Body of pancreas (tissue), 4 donors: ENCODE measurements at regions not wholly inside any gene's neighbourhood (a gene's known extent, or its start where the extent isn't known, plus 50 kb on each side); places are given as distances from the start of the nearest gene placed in this dataset.

Experiments
- ATAC-seq: fragments of 150-250 bp; one replicate; pipeline ENCODE4 v1.9.1; 2016
- DNase-seq, 4 donors: peaks; one replicate each; pipeline ENCODE4 v3.0.0-alpha.2; 2019
- H3K27ac ChIP-seq, 4 donors: fragments of 200-600 bp; sonication (generic); 1 replicate in 3 of 4; 2 replicates in 1 of 4; pipeline versions ENCODE4 v1.5.1 to v1.6.1; 2016 to 2019; ENCODE audit warnings: mild to moderate bottlenecking in 1 of 4, mixed read lengths in 1 of 4, moderate library complexity in 1 of 4
- H3K27me3 ChIP-seq, 2 donors: fragments of 200-600 bp; sonication (generic); one replicate each; pipeline ENCODE4 v1.6.0; 2016; ENCODE audit warnings: mild to moderate bottlenecking in 1 of 2
- H3K36me3 ChIP-seq, 2 donors: fragments of 200-600 bp; sonication (generic); replicated peaks in 1 of 2; 2 replicates each; pipeline ENCODE4 v1.5.1; 2016; ENCODE audit warnings: low read depth in 2 of 2; ENCODE audit not compliant: insufficient read depth in 1 of 2
- H3K4me1 ChIP-seq: fragments of 200-600 bp; sonication (generic); one replicate; pipeline ENCODE4 v1.6.0; 2016
- H3K4me3 ChIP-seq, 2 donors: fragments of 200-600 bp; sonication (generic); 1 replicate in 1 of 2; 2 replicates in 1 of 2; pipeline ENCODE4 v1.5.1; 2016 to 2019
- H3K9me3 ChIP-seq, 3 donors: fragments of 200-600 bp; sonication (generic); 1 replicate in 2 of 3; 2 replicates in 1 of 3; pipeline ENCODE4 v1.5.1; 2016
- POLR2A ChIP-seq, 3 donors: fragments of 450-650 bp; IDR thresholded peaks; one replicate each; pipeline ENCODE4 v1.6.1; 2016; ENCODE audit warnings: antibody characterized with exemption in 3 of 3, mild to moderate bottlenecking in 2 of 3
- WGBS, 2 donors: methylation state at CpG; one replicate each; pipeline ENCODE4 v1.1.5; 2017; 5-methylcytosine and 5-hydroxymethylcytosine counted together
- intact Hi-C: fragments of 100-400 bp; cut with DNase I; formaldehyde crosslinking; loops from one replicate; pipeline ENCODE4 v1.15.1; 2023
- TF ChIP-seq, protein P1 (sequence below), 7 experiments: fragments of 450-650 bp in 4 of 7; fragments of 200-600 bp in 3 of 7; sonication (generic) in 3 of 7; IDR thresholded peaks; one replicate each; pipeline ENCODE4 v1.5.1; 2016 to 2019; ENCODE audit warnings: antibody characterized with exemption in 7 of 7

DNA sequence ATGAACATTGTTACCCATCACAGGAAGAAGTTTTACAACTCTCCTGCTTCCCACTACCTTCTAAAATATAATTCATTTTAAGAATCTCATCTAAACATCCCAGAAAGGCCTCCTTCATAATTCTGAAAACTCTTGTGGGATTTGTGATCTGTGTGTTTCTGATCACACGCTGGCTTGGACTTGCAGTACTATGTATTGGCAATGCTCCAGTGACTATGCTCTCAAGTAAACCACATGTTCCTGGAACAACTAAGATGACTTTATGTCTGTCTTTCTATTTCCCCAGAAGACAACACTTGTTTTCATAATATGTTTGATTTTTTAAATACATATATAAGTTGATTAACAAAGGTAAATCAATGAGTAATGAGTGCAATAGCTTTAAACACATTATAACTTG lies 376.6 kb upstream of the NETO1 start:
- DNase-seq: no peak

DNA sequence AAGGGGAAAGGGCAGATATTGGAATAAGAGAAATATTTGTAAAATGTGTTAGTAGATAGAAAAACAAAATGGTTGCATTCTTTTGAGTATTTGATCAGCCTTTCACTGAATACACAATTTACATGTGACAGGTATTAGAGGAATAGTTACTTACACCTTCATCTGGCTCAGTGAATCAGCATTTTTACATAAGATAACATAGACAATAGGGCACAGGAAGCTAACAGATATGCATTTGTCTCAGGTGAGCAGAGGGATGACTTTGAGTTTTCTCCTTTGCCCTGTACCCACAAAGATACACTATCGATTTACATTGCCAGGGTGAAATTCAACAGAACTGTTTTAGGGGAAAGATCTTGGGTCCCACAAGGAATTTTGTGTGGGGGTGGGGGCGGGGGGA lies 373.1 kb upstream of the NETO1 start:
- TF ChIP-seq POLR2A (IDR thresholded peaks at IDR 0.05): no peak
- TF ChIP-seq, protein P1, sequence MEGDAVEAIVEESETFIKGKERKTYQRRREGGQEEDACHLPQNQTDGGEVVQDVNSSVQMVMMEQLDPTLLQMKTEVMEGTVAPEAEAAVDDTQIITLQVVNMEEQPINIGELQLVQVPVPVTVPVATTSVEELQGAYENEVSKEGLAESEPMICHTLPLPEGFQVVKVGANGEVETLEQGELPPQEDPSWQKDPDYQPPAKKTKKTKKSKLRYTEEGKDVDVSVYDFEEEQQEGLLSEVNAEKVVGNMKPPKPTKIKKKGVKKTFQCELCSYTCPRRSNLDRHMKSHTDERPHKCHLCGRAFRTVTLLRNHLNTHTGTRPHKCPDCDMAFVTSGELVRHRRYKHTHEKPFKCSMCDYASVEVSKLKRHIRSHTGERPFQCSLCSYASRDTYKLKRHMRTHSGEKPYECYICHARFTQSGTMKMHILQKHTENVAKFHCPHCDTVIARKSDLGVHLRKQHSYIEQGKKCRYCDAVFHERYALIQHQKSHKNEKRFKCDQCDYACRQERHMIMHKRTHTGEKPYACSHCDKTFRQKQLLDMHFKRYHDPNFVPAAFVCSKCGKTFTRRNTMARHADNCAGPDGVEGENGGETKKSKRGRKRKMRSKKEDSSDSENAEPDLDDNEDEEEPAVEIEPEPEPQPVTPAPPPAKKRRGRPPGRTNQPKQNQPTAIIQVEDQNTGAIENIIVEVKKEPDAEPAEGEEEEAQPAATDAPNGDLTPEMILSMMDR (IDR thresholded peaks at IDR 0.05): no peak
- no peaks in the 10 kb centered on the region for H3K36me3 ChIP-seq
- WGBS, 2 donors: 46 to 60% methylated on average over 2 of the region's 2 CpGs
- H3K27ac ChIP-seq: no peak overlapping the region
- H3K4me3 ChIP-seq: no peak overlapping the region
- ATAC-seq (no peak), DNase-seq (no peak)
- H3K27me3 ChIP-seq: no peaks in the 10 kb centered on the region
- H3K9me3 ChIP-seq: no peaks in the 10 kb centered on the region
- H3K4me1 ChIP-seq: no peaks in the 10 kb centered on the region
- intact Hi-C loops: no loop called here

More for the DNA sequence above, 376.6 kb upstream of the NETO1 start:
- 53 to 81% methylated on average over 1 of the region's 1 CpG for WGBS, 2 donors
- no peak for ATAC-seq
- intact Hi-C loops: no loop called here
- Histone ChIP-seq H3K27me3 (no peaks in the 10 kb centered on the region), H3K27ac (no peak overlapping the region), H3K36me3 (no peaks in the 10 kb centered on the region), H3K4me3 (no peak overlapping the region), H3K9me3 (no peaks in the 10 kb centered on the region), H3K4me1 (no peaks in the 10 kb centered on the region)
- no peak for TF ChIP-seq POLR2A (IDR thresholded peaks at IDR 0.05)
- TF ChIP-seq, protein P1 (IDR thresholded peaks at IDR 0.05): no peak

DNA sequence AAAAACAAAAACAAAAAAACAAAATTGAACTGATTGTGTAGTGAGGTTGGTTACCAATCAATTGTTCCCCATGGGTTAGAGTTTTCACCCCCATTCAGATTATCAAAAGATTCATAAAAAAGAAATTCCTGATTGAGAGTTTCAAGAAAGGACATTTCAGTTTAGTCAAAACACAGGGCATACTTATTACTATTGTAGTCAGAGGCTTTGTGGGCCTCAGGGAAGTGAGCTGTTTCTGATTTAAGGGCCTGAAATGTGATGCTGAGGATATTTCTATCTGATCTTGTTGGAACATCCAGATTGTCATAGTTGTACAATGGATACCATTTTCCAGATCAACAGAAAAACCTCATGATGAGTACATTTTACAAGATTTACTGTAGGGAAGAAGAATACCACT lies 368.1 kb upstream of the NETO1 start:
- Histone ChIP-seq H3K36me3 (no peaks in the 10 kb centered on the region), H3K4me1 (no peaks in the 10 kb centered on the region), H3K27ac (no peak overlapping the region), H3K9me3 (no peaks in the 10 kb centered on the region), H3K27me3 (no peaks in the 10 kb centered on the region), H3K4me3 (no peak overlapping the region)
- intact Hi-C loops: no loop called here
- DNase-seq (no peak), ATAC-seq (no peak)
- no peak for TF ChIP-seq POLR2A (IDR thresholded peaks at IDR 0.05)
- TF ChIP-seq, protein P1 (IDR thresholded peaks at IDR 0.05): no peak

- Histone ChIP-seq H3K36me3 (no peaks in the 10 kb centered on the region), H3K9me3 (no peaks in the 10 kb centered on the region), H3K27me3 (no peaks in the 10 kb centered on the region), H3K4me3 (no peak overlapping the region), H3K4me1 (no peaks in the 10 kb centered on the region), H3K27ac (no peak overlapping the region)
- ATAC-seq: no peak
- WGBS, 2 donors: 67 to 71% methylated on average over 8 of the region's 8 CpGs
- intact Hi-C loops: no loop called here
- no peak for DNase-seq
- TF ChIP-seq, protein P1 (IDR thresholded peaks at IDR 0.05): no peak
- no peak for TF ChIP-seq POLR2A (IDR thresholded peaks at IDR 0.05)
Measured at GRCh38 chr18:73235491-73235890, 367.7 kb upstream of the NETO1 start.

GRCh38 chr18:73232933-73233332 lies 365.1 kb upstream of the NETO1 start:
- no peak overlapping the region for H3K4me3 ChIP-seq
- intact Hi-C loops: no loop called here
- H3K36me3 ChIP-seq: no peaks in the 10 kb centered on the region
- H3K27ac ChIP-seq: no peak overlapping the region
- no peaks in the 10 kb centered on the region for H3K9me3 ChIP-seq
- DNase-seq (no peak), ATAC-seq (no peak)
- 55 to 65% methylated on average over 8 of the region's 8 CpGs for WGBS, 2 donors
- H3K27me3 ChIP-seq: no peaks in the 10 kb centered on the region
- no peak for TF ChIP-seq POLR2A (IDR thresholded peaks at IDR 0.05)
- TF ChIP-seq, protein P1 (IDR thresholded peaks at IDR 0.05): no peak
- no peaks in the 10 kb centered on the region for H3K4me1 ChIP-seq
